NCI-H2107 (cell line): ENCODE measurements at regions not wholly inside any gene's neighbourhood (a gene's known extent, or its start where the extent isn't known, plus 50 kb on each side); places are given as distances from the start of the nearest gene placed in this dataset.
"Not testable (repeated sequence)": the region's sequence is repeated elsewhere in the genome, so short reads cannot be mapped to it uniquely, and the experiment has no call there.

Source experiments
- DNase-seq: peaks from one replicate; lab custom pipeline; 2025; lab: John Stamatoyannopoulos, UW

DNA sequence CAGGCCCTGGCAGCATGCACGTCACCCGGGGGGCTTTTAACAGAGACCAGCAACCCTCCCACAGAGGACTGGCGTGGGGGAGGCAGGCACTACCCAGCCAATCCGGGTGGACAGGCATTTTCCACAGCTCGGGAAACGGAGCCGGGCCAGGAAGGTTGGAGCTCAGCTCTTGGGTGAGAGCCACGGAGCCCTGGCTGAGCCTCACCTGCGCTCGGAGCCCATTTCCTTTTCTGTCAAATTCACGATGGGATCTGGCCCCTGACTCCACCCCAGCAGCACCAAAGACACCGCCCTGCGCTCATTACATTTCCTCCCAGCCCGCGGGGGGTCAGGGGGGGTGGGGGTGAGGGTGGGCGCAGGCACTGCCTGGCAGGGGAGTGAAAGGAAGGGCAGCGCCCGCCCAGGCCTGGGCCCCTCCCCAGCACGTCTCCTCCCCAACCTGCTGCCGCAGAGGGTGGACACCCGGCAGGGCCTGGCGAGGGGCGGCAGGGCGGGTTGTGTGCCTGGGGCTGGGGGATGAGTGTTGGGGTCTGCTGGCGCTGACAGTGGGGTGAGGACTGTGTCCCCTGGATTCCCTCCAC is 145.4 kb downstream of the LAT start:
- DNase-seq, result not testable (repeated sequence)

DNA sequence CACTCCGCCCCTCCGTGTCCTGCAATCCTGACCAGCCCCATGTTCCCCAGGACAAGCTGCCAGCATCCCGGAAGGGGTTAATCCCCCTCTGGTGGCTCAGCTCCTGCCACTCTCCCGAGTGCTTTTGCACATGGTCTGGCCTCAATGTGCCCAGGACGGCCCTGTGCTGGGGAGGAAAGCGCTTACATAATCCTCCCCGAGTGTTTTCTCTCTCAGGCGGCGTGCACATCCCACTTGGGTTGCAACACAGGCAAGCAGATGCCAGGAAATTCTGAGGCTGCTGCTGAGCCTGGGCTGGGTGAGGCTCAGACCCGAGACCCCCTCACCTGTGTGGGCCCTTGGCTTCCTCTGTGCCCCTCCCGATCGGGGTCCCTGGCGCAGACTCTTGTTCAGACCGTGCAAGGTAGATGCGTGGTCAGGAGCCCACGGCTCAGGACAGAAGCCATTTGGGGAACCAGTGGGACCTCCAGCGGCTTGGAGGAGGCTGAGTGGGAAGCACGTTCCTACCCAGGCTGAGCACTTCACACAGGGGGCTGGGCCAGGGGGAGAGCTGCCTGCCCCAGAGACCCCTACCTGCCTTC is 144.7 kb downstream of the LAT start:
- not testable (repeated sequence) for DNase-seq

DNA sequence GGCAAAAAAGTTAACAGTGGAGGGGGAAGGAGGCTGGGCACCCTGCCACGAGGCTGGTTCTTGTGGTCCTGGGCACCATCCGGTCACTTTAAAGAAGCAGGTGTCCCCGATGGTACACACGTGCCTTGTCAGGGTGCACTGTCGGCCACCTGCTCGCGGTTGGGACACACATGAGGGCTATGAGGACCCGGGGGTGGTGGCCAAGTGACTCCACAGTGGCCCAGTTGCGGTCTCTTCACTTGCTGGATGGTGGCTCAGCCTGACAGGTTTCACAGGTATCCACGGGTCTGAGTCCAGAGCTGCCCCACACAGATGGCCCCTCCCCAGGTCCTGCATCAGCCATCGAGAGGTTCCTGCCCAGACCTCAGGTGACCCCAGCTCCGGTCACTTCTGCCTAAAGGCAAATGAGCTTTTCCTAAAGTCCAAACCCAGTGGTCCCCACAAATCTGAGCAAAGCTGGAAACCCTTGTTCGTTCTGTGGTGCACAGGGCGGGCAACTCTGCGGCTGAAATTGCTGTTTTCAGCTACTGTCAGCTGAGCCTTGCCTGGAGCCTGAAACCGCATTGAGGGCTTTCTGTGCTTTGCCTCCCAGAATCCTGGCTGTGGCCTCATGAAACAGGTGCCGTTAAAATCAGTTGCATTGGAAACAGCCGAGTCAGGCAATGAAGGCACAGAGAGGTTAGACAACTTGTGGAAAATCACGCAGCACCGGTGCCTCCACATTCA is 144.0 kb downstream of the LAT start:
- DNase-seq, result not testable (repeated sequence)

DNA sequence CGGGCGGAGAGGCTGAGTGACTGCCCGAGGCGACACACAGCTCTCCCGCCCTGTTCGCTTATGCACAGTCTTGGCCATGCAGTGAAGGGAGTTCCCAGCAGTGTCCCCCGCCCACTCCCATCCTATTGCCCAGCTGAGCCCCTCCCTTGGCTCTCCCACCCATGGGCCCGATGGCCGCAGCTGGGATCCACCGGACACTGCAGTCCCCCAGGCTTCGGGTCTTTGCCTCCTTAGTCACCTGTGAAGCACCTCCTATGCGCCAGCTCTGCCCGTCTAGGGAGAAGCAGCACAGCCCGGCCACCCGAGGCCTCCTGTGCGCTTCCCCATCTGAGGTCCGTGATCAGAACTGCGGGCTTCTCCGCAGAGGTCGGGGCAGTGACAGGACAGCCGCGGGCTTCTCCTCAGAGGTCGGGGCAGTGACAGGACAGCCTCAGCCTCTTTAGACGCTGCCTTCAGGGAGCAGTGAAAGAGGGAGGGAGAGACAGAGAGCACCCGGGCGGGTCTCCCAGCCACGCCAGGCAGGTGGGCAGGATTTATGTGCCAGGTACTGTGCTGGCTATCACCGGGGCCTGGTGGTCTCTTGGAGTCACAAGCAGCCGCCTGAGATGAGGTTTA is 143.1 kb downstream of the LAT start:
- not testable (repeated sequence) for DNase-seq

DNA sequence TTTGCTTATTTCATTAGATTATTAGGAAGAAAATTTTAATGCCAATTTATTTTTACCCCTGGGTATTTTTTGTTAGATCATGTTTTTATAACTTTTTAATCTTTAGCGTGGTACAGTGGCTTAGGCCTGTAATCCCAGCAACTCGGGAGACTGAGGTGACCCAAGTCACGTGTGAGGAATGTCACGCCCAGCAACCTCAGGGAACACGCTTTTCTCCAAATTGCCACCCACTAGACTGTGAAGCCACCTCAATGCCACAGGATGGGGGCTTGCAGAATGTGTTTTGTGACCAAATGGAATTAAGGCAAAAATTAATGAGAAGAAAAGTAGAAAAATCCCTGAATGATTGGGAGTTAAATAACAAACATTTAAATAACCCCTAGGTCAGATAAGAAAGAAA is 141.8 kb downstream of the LAT start:
- no peak for DNase-seq

DNA sequence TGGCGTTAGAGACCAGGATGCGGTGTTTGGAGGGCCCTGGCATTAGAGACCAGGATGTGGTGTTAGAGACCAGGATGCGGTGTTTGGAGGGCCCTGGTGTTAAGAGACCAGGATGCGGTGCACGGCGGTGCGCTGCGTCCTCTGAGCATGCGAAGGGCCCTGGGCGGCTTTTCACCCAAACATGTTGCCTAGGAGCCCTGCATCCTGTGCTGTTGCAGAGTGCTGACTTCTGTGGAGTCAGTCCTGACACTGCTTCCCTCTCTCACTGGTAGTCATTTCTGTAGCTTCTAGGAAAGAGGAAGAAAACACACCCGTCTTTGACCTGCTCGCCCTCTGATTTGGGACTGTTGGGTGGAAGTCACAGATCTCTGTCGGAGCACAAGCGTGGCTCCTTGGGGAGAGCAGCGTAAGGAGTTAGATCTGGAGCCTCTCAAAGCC is 141.2 kb downstream of the LAT start:
- no peak for DNase-seq

DNA sequence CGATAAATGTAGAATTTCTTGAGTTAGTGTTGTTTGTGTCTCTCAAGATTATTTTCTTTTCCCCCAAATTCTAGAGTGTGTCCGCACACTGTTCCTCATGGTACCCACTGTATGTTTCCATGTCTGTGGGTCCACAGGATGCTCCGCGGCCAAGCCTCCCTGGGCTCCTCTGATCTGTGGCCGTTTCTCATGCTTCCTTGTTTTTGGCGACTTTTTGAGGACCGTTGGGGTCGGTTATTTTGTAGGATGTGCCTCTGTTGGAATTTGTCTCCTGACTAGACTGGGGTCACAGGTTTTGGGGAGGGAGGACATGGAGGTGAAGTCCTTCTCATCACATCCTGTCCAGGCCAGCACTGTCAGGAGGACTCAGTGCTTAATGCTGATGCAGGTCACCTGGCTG is 140.0 kb downstream of the LAT start:
- no peak for DNase-seq

DNA sequence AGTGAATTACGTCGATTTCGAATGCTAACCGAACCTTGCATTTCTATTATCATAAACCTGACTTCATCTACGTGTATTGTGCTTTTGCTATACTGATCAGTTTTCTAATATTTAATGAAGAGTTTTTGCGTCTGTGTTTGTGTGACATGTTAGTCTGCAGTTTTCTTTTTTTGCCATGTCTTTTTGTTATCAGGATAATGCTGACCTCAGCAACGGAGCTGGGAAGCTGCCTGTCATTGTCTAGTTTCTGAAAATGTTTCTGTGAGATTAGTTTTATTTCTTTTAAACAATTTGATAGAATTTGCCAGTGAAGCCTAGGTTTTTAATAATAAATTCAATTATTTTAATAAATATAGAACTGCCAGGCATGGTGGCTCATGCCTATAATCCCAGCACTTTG is 139.3 kb downstream of the LAT start:
- DNase-seq, result not testable (repeated sequence)

DNA sequence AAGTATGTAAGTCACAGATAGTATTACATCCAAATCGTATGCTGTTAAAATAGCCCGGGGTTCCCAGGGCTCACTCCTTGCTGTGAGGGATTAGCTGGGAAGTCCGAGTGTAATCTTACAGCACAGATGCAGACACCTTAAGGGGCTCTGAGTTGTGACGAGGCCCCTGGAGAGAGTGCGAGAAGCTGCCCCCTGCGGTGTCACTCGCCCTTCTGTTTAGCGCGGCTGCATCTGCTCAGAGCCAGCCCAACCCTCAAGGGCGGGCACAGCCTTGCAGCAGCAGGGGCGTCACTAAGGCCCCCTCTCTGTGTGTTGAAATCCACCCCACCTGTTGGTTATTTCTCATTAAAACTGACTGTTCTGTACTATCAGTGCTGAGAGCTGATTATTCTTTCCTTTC is 135.8 kb downstream of the LAT start:
- DNase-seq, result not testable (repeated sequence)

DNA sequence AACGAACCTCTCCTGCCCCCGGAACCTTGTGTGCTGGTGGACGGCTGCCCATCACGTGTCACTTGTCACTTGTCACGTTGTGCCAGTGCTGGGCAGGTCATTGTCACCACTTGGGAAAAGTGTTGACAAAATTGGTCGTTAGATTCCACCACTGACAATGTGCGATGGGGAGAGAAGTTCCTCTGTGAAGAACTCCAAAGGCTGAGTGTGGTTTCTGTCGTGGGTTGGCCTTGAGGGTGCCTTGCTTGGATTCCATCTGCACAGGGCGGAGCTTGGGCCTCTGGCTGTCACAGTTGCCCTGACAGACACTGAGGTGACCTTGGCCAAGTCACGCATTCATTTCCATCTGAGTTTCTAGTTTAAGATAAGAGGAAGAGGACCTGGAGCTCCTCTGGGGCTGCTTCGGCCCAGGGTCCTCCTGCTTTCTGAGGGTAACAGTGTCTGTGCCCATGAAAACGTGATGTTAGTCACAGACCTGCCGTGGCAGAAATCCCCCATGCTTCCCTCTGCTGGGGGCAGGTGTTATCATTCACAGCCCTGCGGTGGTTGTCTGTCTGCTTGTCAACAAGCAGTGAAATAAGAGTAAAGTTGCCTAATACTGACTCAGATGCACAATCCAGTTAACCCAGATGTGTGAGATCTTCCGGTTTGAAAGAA is 133.6 kb downstream of the LAT start:
- not testable (repeated sequence) for DNase-seq

DNA sequence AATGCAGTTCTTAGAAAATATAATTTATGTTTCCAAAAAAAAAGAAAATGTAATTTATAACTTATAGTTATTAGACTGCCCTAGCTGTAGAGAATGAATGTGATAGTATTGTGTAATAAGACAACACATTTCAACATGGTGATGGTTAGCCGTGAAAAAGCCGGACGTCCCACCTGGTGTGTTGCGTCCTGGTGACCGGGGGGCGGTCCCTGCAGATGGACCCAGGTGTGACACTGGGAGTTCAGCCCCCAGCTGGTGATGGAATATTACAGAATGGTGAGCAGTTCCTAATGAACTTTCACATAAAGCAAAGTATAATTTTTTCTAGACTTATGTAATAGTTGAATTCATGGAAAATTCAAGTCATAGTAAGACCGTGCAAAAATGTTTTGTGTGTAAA is 132.8 kb downstream of the LAT start:
- DNase-seq, result no peak

DNA sequence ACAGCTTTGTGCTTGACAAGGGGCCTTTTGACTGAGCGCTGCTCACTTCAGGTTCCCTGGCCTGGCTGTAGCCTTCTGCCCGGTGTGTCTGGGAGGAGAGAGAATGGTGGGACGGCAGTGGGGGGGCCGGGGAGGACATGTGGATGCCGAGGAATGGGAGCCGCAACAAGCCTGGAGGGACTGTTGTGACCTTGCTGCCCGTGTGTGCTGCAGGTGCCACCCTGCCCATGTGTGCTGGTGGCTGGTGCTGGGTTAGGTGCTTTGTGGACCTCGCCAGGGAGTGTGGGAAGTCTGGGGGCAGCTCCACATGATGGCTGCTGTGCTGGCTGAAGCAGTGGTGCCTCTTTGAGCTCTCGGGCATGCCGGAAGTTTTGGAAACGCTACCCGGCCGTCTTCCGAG is 132.1 kb downstream of the LAT start:
- DNase-seq, result no peak

DNA sequence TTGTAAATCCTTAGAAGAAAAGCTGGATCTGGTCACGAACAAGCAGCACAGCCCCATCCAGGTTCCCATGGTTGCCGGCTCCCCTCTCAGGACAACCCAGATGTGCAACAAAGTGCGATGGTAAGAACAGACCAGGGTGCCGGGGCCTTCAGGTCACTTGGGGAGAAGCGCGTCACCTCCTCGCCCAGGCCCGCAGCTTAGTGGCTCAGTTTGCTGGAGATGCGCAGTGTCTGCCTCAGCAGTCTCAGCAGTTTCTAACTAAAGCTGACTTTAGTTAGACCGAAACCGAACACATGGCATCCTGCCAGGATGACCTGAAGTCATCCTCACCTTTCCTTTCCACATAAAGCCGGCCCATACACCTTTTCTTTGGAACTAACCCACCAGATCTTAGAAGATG is 131.4 kb downstream of the LAT start:
- not testable (repeated sequence) for DNase-seq

DNA sequence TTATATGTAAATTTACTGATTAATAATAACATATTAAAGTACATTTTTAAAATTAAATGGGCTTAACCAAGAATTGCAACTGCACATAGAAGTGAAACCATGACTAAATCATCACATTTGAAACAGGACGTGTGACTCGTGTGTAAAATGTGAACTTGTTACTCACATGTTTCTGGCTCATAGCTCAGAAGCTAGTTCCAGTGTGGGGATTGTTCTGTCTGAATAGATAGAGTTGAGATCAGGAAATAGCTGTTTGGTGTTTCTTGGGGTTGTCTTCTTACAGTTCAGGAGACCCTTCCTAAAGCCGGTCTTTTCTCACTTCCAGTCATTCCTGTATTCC is 130.9 kb downstream of the LAT start:
- not testable (repeated sequence) for DNase-seq

DNA sequence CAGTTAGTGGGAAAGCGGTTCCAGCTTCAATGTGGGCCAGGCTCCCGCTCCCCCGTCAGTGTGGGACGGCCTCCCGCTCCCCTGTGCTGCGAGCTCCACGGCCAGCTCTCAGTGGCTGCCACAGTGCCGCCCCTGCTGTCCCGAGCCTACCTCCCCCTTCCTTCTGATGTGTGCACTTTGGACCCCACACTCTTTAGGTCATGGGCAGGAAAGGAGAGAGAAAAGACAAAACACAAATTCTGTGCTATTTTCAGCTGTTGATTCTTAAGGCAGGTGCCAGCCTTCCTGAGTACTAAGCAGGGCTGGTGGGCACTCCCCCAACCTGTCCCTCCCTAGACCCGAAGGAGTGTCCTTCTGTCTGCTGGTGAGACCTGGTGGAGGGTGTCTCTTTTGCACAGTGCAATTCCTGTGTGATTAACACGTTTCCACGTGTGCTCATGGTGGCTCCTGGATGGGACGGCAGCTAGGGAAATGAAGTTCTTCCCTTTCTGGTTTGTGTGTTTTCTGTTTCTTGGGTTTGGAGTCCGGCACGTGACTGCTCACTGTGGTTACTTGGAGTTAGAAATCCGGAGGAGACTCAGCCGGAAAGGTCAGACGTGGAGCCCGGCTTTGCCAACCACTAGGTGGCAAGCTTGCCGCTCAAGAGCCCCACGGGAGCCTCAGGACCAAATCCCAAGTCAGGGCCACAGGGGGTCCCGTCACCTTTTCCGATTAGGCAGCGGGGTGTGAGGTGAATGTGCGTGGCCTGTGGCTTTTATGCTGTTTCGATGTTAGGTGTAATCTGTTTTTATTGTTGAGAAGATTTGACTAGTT is 130.3 kb downstream of the LAT start:
- not testable (repeated sequence) for DNase-seq

DNA sequence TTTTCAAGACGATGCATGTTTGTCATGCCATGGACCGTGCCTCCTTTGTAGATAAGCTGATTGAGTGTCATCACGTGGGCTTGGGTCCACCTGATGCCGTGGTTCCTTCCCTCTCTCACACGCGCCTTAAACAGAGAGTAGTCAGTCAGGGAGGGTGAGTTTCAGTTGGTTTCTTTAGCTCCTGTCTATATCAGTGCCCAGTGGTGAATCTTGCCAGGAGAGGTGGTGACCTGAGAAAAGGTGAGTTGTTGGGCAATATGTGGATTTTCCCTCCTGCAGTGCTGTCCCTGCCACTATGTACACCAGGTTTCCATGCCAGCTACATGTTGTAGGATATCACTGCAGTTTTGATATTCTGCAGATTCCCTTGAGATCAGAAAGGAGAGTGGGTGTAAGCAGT is 129.7 kb downstream of the LAT start:
- no peak for DNase-seq

DNA sequence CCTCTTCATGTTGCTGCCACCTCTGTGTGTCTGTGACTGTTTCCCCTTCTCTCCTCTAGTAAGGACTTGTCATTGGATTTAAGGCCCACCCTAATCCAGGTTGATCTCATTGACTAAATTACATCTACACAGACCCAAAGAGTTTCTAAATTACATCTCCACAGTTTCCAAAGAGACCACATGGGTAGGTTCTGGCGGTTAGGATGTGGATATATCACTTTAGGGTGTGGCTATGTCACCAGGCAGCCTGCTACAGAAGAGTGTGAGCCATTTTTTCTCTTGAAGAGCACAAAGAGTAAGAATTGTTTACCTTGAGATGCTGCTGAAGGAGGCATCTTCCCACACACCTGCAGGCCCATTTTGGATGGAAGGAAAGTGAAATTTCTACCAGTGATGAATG is 128.6 kb downstream of the LAT start:
- DNase-seq, result not testable (repeated sequence)

DNA sequence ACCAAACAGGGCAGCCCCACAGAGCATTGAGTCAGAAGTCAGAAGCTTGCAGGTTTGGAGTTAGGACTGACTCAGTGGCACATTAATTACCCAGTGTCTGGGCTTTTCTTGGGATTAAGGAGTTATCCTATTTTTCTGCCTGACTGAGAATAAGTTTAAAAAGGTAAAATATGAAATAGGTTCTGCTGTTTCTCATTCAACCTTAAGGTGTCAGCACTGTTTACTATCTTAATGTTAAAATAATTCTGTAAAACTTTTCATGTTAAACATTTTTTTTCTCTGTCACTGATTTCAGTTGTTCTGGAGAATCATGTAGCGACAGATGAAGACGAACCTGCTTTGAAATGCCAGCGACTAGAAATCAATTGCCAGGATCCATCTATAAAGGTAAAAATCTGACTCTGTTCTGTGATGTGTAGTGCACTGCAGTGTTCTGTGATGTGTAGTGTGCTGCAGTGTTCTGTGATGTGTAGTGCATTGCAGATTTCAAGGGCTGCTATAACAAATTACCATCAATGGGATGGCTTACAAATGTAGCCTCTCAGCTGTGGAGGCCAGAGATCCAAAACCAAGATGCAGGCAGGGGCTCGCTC is 128.0 kb downstream of the LAT start:
- DNase-seq, result no peak

DNA sequence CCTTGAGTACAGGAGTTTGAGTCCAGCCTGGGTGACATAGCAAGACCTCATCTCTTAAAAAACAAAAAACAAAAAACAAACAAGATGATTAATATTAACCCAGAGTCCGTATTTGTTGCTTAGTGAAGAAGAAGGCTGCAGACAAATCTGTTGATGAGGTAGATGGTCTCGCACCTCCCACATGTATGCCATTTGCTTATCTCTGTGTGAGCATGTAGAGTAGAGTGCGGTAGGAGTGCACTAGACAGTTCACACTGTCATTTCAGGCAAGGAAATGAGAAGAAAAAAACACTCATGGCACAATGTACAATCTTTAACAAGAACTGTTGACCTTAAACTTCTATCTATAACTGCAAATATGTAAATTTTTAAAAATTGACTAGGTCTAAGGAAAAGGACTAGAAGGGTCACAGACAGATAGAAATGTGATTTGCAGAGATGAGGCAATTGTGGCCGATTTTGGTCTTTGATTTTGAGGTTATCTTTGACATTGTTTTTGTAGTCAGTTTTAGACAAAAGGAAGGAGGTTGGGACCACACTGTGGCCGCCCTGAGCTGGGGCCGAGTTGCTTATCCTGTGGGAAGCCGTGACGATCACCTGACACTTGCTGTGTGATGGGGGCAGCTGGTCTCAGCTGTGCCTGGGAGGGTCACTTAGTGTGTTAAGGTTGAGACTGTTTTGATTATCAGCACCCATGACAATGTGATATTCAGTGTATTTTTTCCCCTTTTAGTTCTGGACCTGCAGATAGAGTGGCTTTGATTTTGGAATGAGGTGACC is 127.2 kb downstream of the LAT start:
- not testable (repeated sequence) for DNase-seq

DNA sequence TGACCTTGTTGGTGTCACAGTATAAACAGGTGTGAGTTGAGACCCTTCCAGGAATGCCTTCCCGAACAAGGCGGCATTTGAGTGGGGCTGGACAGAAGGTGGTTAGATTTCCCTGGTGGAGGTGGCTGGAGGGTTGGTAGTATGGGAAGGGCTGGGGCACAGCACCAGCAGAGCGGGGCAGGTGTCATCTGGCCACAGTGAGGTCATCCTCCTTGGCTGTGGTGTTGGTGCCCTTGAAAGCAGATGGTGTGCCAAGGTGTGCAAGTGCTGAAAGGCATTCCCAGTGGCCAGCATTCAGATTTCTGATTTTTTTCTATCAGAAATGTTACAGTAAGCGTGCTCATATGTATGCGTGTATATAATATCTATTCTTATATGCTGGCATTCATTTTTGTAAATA is 126.6 kb downstream of the LAT start:
- DNase-seq, result no peak
